ENCODE measurements at regions not wholly inside any gene's neighbourhood (a gene's known extent, or its start where the extent isn't known, plus 50 kb on each side); places are given as distances from the start of the nearest gene placed in this dataset.

DNA sequence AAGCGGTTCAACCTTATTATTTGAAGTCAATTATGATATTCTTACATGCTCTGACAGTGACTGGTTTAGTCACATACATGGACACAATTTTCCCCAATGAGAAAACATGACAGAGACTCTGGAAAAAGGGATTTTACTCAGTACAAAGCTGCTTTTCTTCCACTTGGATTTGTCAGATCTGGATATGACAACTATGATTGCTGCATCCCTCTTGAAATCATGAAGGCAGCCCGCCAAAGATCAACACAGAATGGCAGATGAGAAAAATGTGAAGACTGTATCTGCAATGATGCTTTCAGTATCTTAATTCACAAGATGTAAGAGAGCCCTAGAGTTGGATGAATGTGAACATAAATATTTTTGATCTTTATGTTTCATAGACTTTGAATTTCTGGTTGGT, 439.6 kb downstream of the CDH8 start:
- no peak for DNase-seq (ENCODE audit: low spot score)

GRCh38 chr16:61595605-61596004, 440.6 kb downstream of the CDH8 start:
- DNase-seq (ENCODE audit: low spot score) = no peak

DNA sequence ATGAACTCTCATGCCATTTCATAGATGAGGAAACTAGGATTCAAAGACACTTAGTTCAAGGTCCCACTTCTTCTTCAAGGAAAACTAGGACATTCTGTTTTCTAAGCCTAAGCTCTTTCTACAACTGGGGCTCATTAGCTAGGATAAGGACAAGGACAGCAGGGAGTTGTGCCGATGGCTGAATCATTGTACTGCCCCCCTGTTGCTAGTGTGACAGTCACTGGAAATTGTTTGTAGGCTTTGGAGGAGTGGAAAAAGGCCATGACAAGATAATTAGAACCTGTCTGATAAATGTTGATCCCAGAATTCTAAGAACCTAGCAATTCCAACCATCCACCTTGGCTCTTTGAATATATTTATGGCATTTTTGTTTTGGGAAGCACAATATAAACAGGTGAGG, 445.7 kb downstream of the CDH8 start:
- DNase-seq (ENCODE audit: low spot score) = no peak

DNA sequence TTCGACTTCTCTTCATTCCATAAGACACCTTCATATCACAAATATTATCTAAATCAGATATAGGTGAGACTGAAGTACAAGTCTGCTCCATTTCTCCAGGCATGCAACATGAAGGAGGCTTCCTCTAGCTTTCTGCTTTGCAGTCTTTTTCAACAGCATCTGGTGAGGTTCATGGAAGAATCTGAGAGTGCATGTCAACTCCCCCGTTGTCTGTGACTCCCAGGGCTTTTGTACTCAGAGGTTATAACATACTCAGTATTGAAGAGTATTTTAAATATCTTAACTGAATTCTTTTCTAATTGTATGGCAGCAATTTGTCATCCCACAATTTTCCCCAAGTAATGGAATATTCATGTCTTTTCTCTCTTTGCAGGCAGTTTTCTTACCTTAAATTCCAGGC, 448.7 kb downstream of the CDH8 start:
- DNase-seq (ENCODE audit: low spot score) = no peak

DNA sequence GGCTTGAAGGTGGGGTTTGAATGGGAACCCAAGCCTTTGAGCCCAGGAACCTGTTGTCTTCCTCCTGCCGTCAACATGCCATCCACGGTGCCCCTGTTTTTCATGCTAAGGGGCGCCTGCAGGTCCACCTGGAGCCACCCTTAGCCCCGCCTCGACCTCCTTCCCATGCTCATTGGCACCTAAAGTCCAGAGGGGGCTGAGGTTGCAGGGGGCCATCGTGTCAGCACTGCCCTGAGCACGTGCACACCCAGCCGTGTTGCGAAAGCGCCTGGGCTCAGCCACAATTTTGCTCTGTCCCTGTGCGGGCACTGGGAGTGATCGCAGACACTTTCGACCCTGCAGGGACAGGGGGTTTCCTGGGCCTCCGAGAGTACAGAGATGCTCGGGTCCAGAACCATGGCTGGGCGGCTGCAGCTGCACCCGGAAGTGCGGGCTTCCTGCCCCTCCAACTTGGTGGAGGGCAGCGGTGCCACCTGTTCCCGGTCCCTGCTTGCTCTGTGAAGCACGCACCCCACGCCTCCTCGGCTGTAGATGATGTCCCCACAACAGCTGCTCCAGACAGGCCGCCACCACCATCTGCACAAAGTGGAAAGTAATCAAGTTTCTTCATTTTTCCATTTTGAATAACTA, 454.7 kb downstream of the CDH8 start:
- DNase-seq (ENCODE audit: low spot score) = no peak

DNA sequence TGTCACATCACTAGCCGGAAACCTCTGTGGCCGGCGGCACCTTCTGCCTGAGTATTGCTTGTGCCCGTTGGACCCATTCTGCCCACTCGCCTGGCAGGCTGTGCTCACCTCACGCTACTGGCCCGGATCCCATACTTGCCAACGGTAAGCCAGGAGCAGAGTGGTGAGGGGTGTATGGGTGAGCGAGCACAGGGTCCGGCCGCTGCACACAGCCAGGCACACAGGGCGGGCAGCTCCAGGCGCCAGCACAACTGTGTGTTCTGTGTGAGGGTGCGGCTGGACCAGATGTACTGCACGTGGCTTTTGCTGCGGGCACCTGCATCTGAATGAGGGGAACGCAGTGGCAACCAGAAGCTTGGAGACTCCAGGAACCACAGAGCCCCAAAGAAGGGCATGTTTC, 455.7 kb downstream of the CDH8 start:
- DNase-seq (ENCODE audit: low spot score) = no peak

GRCh38 chr16:61579195-61579594, 457.0 kb downstream of the CDH8 start:
- DNase-seq (ENCODE audit: low spot score) = no peak

GRCh38 chr16:61576476-61576875, 459.8 kb downstream of the CDH8 start:
- DNase-seq (ENCODE audit: low spot score) = no peak

- no peak for DNase-seq (ENCODE audit: low spot score)
These were observed 460.6 kb downstream of the CDH8 start for GRCh38 chr16:61575617-61576016.

DNA sequence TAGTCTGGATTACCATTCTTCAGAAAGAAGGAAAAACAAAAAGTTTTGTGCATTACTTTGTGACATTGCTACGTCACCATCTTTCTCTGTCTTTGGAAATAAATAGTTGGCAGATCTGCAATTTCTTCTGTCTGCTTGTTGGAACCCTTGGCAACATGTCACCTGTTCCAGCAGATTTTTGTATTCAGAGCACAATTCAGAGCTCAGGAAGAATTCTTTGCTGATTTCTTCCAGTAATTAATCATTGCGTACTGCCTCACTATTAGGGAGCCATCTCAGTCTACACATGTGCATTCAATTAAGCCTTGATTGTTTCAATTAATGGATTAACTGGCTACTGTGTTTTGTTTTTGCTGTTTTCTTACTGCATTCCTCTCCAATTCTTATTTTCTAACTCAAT, 467.2 kb downstream of the CDH8 start:
- DNase-seq (ENCODE audit: low spot score) = no peak

DNA sequence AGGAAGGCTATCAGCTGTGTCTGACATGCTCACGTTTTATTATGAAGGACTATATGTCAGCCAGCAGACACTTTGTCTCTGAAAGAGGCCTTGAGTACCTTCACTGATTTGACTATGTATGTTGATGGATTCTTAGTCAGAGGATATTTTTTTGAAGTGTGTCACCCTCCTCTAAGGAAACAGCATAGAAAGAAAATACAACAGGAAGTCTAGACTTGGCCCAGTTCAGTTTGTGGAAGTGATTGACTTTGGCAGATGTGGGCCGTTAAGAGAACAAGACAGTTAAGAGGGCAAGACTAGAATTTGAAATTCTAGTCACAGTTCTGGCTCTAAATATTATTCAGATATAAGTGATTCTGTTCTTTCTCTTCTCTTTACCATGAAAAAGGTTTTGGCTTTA, 471.5 kb downstream of the CDH8 start:
- DNase-seq (ENCODE audit: low spot score) = no peak

- DNase-seq (ENCODE audit: low spot score) = no peak
These were observed 480.4 kb downstream of the CDH8 start for GRCh38 chr16:61555718-61556441.

DNA sequence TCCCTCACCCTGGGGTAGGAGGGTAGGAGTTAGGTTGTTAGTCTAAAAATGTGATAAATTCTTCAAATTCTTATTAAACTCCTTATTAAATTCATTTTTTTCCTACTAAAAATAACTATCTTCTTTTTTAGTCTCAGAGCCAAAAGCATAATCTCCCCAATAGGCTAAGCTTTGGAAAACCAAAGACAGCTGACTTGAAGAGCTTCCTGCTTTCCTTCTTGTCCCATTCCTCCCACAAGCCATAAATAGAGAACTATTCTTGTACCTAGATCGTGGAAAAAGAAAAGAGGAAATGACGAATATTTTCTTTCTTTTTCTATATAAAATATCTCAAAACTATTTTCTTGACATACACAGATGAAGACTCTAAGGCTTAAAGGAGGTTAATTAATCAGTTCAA, 486.9 kb downstream of the CDH8 start:
- no peak for DNase-seq (ENCODE audit: low spot score)

- no peak for DNase-seq (ENCODE audit: low spot score)
These were observed 488.6 kb downstream of the CDH8 start for GRCh38 chr16:61547626-61548025.

GRCh38 chr16:61544165-61544564, 492.1 kb downstream of the CDH8 start:
- DNase-seq (ENCODE audit: low spot score) = no peak

DNA sequence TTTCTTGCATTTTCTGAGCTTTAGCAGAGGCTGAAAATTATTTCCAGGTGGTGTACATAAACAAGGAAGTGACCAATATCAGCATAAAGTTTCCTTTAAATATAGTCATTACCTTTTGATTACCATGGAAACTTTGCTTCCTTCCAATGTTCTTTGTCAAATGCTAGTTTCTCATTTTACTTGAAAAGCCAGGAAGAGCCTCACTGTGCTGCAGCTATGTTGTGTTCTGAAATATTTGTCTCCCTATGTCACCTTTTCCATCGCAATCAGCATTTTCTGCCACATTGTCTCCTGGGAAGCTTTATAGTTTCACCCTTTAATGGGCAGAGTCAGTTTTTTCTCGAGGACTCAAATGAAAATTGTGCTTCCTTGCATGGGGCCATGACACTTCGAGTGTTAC, 496.0 kb downstream of the CDH8 start:
- no peak for DNase-seq (ENCODE audit: low spot score)

- no peak for DNase-seq (ENCODE audit: low spot score)
These were observed 505.5 kb downstream of the CDH8 start for GRCh38 chr16:61530697-61531096.

GRCh38 chr16:61500851-61501250, 535.4 kb downstream of the CDH8 start:
- no peak for DNase-seq (ENCODE audit: low spot score)

GRCh38 chr16:61480250-61480649, 556.0 kb downstream of the CDH8 start:
- DNase-seq (ENCODE audit: low spot score) = no peak

DNA sequence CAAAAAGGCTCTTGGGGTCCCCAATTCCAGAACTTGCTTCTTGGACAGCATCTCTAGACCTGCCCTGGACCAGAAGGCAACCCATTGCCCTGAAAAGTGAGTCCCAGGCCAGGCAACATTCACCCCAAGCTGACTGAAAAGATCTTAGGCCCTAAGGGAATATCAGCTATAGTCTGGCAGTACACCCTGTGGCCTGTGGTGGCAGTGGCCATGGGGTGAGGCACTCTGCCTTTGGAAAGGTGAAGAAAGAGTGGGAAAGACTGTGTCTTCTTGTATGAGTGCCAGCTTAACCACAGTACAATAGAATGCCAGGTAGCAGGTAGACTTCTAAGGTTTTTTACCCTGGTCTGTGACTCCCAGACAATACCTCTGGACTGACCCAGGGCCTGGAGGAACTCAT, 564.5 kb downstream of the CDH8 start:
- DNase-seq (ENCODE audit: low spot score) = no peak

DNA sequence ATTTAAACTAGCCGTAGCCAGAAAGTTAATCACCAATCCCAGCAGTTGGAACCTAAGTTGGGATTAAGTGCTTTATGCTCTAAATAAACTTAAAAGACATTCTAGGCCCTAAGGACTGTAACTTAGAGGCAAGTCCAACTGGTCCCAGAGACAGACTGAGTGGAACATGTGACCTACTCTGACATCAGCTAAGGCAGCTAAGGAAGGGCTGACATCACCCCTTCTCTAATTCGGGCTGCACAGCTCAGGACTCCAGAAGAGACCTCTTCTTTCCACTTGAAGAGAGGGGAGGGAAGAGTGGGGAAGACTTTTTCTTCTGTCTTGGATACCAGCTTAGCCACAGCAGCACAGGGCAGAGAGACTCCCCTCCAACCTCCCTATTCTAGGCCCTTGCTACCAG, 565.2 kb downstream of the CDH8 start:
- DNase-seq (ENCODE audit: low spot score) = no peak

- no peak for DNase-seq (ENCODE audit: low spot score)
These were observed 571.0 kb downstream of the CDH8 start for GRCh38 chr16:61465285-61465684.

GRCh38 chr16:61460020-61460419, 576.2 kb downstream of the CDH8 start:
- DNase-seq (ENCODE audit: low spot score) = no peak

DNA sequence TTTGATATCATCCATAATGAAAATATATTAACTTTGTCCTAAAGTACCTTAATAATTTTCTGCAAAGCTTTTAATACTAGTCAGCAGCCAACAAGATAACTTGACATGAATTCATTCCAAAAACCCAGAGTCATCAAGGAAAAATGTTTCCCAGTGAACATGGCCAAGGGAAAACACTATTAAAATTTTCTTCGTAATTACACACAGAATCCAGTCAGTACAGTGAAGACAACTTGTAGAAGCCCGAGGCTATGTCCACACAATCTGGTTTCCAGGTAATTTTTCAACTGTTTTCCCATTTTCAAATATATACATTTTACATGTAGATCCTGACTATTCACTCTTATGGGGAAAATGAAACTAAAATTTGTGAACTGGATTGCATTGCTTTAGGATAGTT, 600.9 kb downstream of the CDH8 start:
- DNase-seq (ENCODE audit: low spot score) = no peak

All from mucosa of gallbladder (tissue), 1 donor.